ENCODE measurements at regions not wholly inside any gene's neighbourhood (a gene's known extent, or its start where the extent isn't known, plus 50 kb on each side); places are given as distances from the start of the nearest gene placed in this dataset.

- TF ChIP-seq CTCF (IDR thresholded peaks at IDR 0.05) (no peak), POLR2AphosphoS5 (IDR thresholded peaks at IDR 0.05) (no peak), POLR2A (IDR thresholded peaks at IDR 0.05) (no peak)
These were observed 173.3 kb downstream of the FGF18 start for GRCh38 chr5:171592736-171593135.

All from suprapubic skin (tissue), 4 donors.